Neural cell (in vitro differentiated cells): ENCODE measurements at regions not wholly inside any gene's neighbourhood (a gene's known extent, or its start where the extent isn't known, plus 50 kb on each side); places are given as distances from the start of the nearest gene placed in this dataset.

ENCODE experiments used
- H2AFZ ChIP-seq: fragments of 200-600, 300-800 bp; sonication (generic), shearing (Covaris generic); 2 replicates; pipeline ENCODE4 v1.6.0; 2014; ENCODE audit warnings: low read depth, mild to moderate bottlenecking, antibody characterized with exemption, low read length, moderate library complexity
- H3F3A ChIP-seq: fragments of 200-600 bp; shearing (Covaris generic); 2 replicates; pipeline ENCODE4 v1.6.1; 2016; ENCODE audit warnings: mild to moderate bottlenecking, moderate library complexity, mixed read lengths, antibody characterized with exemption, low read length; ENCODE audit not compliant: insufficient read depth, poor library complexity, severe bottlenecking
- H3K27ac ChIP-seq: fragments of 200-600, 300-800 bp; sonication (generic), shearing (Covaris generic); 2 replicates; pipeline ENCODE4 v1.5.1; 2014; ENCODE audit warnings: mild to moderate bottlenecking, low read length, moderate library complexity
- H3K27me3 ChIP-seq: fragments of 300-800, 200-600 bp; sonication (generic), shearing (Covaris generic); 2 replicates; pipeline ENCODE4 v1.6.0; 2014; ENCODE audit warnings: mild to moderate bottlenecking, low read depth, low read length, moderate library complexity; ENCODE audit not compliant: insufficient read depth
- H3K36me3 ChIP-seq: fragments of 300-800, 200-600 bp; sonication (generic), shearing (Covaris generic); 2 replicates; pipeline ENCODE4 v1.5.1; 2014; ENCODE audit warnings: mild to moderate bottlenecking, antibody characterized with exemption, low read length, moderate library complexity; ENCODE audit not compliant: insufficient read depth
- H3K4me2 ChIP-seq: fragments of 300-800, 200-600 bp; sonication (generic), shearing (Covaris generic); 2 replicates; pipeline ENCODE4 v1.6.0; 2014; ENCODE audit warnings: mild to moderate bottlenecking, low read length
- H3K4me3 ChIP-seq: fragments of 300-800, 200-600 bp; sonication (generic), shearing (Covaris generic); 2 replicates; pipeline ENCODE4 v1.5.1; 2014; ENCODE audit warnings: mild to moderate bottlenecking, low read length, moderate library complexity
- H3K79me2 ChIP-seq: fragments of 200-600 bp; shearing (Covaris generic); replicated peaks from 2 replicates; pipeline ENCODE4 v1.6.0; 2014; ENCODE audit warnings: mild to moderate bottlenecking, low read length, moderate library complexity; ENCODE audit not compliant: insufficient read depth
- H3K9ac ChIP-seq: fragments of 300-800, 200-600 bp; sonication (generic), shearing (Covaris generic); 2 replicates; pipeline ENCODE4 v1.6.1; 2016; ENCODE audit warnings: mild to moderate bottlenecking, low read length, mixed read lengths
- H3K9me2 ChIP-seq: fragments of 200-600 bp; shearing (Covaris generic); 2 replicates; pipeline ENCODE4 v1.6.1; 2016; ENCODE audit warnings: mild to moderate bottlenecking, low read length, mixed read lengths; ENCODE audit not compliant: insufficient read depth
- H3K9me3 ChIP-seq: fragments of 200-600, 300-800 bp; sonication (generic), shearing (Covaris generic); 2 replicates; pipeline ENCODE4 v1.6.1; 2016; ENCODE audit warnings: mild to moderate bottlenecking, mixed run types, low read length, moderate library complexity, mixed read lengths
- H4K20me1 ChIP-seq: fragments of 200-600 bp; shearing (Covaris generic); 2 replicates; pipeline ENCODE4 v1.6.1; 2016; ENCODE audit warnings: mild to moderate bottlenecking, mixed run types; ENCODE audit not compliant: insufficient read depth
- EP300 ChIP-seq: fragments of 450-650 bp; conservative IDR thresholded peaks from 2 replicates; pipeline ENCODE4 v1.6.1; 2014; ENCODE audit warnings: antibody characterized with exemption, mild to moderate bottlenecking, moderate library complexity; ENCODE audit not compliant: poor library complexity, severe bottlenecking
- EZH2 ChIP-seq: fragments of 200-600, 300-800 bp; shearing (Covaris generic), sonication (generic); IDR thresholded peaks from 2 replicates; pipeline ENCODE4 v1.6.1; 2014; ENCODE audit warnings: antibody characterized with exemption, low read length, borderline replicate concordance, mild to moderate bottlenecking; ENCODE audit not compliant: insufficient read depth, poor library complexity, severe bottlenecking
- MXI1 ChIP-seq: fragments of 450-650 bp; conservative IDR thresholded peaks from 2 replicates; pipeline ENCODE4 v1.6.1; 2014; ENCODE audit warnings: antibody characterized with exemption, mild to moderate bottlenecking; ENCODE audit not compliant: poor library complexity, severe bottlenecking
- POLR2AphosphoS5 ChIP-seq: IDR thresholded peaks from 2 replicates; pipeline ENCODE4 v1.6.1; 2012
- RAD21 ChIP-seq: fragments of 450-650 bp; conservative IDR thresholded peaks from 2 replicates; pipeline ENCODE4 v1.6.1; 2014; ENCODE audit warnings: antibody characterized with exemption, mild to moderate bottlenecking, moderate library complexity
- SMC3 ChIP-seq: fragments of 450-650 bp; conservative IDR thresholded peaks from 2 replicates; pipeline ENCODE4 v1.6.1; 2014; ENCODE audit warnings: antibody characterized with exemption, mild to moderate bottlenecking, moderate library complexity; ENCODE audit not compliant: poor library complexity
- TAF1 ChIP-seq: IDR thresholded peaks from 2 replicates; pipeline ENCODE4 v1.6.1; 2012; ENCODE audit warnings: low read depth
- TF ChIP-seq, protein P1 (sequence below): fragments of 450-650 bp; IDR thresholded peaks from 2 replicates; pipeline ENCODE4 v1.5.1; 2014; ENCODE audit warnings: antibody characterized with exemption, mild to moderate bottlenecking, moderate library complexity; ENCODE audit not compliant: poor library complexity, severe bottlenecking
- TF ChIP-seq, protein P2 (sequence below): IDR thresholded peaks from 2 replicates; pipeline ENCODE4 v1.6.1; 2012; ENCODE audit warnings: borderline replicate concordance

DNA sequence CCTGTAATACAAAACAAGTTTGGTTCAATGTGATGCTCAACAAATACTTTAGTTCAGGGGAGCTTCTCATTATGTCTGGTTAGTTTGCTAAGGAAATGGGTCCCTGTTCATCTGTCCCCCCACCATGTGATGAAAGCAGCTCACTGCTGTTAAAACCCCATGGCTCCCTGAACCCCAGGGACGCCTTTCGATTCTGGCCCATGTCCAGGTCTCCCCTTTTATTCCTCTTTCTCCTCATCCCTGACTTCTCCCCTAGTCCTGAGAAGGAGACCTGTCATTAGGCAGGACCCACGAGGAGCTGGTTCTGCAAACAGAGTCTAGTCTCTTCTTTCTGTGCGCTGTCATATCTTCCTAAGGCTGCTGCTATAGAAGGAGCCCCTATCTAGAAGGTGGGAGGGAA is 213.3 kb upstream of the OSR1 start:
- TF ChIP-seq EZH2 (no peak), POLR2AphosphoS5 (no peak), SMC3 (no peak), MXI1 (no peak), RAD21 (no peak), EP300 (no peak), TAF1 (no peak)
- TF ChIP-seq, protein P1, sequence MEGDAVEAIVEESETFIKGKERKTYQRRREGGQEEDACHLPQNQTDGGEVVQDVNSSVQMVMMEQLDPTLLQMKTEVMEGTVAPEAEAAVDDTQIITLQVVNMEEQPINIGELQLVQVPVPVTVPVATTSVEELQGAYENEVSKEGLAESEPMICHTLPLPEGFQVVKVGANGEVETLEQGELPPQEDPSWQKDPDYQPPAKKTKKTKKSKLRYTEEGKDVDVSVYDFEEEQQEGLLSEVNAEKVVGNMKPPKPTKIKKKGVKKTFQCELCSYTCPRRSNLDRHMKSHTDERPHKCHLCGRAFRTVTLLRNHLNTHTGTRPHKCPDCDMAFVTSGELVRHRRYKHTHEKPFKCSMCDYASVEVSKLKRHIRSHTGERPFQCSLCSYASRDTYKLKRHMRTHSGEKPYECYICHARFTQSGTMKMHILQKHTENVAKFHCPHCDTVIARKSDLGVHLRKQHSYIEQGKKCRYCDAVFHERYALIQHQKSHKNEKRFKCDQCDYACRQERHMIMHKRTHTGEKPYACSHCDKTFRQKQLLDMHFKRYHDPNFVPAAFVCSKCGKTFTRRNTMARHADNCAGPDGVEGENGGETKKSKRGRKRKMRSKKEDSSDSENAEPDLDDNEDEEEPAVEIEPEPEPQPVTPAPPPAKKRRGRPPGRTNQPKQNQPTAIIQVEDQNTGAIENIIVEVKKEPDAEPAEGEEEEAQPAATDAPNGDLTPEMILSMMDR: no peak
- Histone ChIP-seq H3K27ac (no peak overlapping the region), H3K9ac (no peak overlapping the region)

DNA sequence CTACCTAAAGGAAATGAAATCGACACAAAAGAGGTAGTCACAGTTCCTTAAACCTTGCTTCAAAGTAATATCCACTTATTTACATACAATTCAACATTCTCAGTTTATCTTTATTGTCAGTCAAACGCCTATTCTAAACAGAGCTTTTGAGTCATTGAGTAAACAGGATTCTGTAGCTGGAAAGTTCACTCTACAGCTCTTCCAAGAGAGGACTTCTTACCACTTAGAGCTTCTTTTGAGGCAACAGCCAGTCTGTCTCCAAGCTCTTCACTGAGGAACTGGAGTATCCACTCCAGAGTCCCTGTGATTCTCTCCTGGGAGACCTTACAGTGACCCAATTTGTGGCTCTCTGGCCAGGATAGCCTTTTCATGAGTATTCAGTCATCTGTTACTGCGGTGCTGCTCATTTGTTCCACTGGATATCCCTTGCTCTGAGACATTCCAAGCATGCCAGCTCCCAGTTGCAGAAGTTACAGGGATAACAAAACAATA is 210.9 kb upstream of the OSR1 start:
- Histone ChIP-seq H3K9me3 (no peaks in the 10 kb centered on the region), H3K4me3 (no peak overlapping the region), H3F3A (no peaks in the 10 kb centered on the region), H3K27me3 (no peaks in the 10 kb centered on the region), H4K20me1 (no peaks in the 10 kb centered on the region), H3K9ac (no peak overlapping the region), H3K79me2 (no peaks in the 10 kb centered on the region), H3K36me3 (no peaks in the 10 kb centered on the region), H2AFZ (no peak overlapping the region), H3K4me2 (no peak overlapping the region), H3K27ac (no peak overlapping the region), H3K9me2 (no peaks in the 10 kb centered on the region)
- TF ChIP-seq EZH2 (no peak), EP300 (no peak), POLR2AphosphoS5 (no peak), SMC3 (no peak), RAD21 (no peak), TAF1 (no peak), MXI1 (no peak)
- TF ChIP-seq, protein P2, sequence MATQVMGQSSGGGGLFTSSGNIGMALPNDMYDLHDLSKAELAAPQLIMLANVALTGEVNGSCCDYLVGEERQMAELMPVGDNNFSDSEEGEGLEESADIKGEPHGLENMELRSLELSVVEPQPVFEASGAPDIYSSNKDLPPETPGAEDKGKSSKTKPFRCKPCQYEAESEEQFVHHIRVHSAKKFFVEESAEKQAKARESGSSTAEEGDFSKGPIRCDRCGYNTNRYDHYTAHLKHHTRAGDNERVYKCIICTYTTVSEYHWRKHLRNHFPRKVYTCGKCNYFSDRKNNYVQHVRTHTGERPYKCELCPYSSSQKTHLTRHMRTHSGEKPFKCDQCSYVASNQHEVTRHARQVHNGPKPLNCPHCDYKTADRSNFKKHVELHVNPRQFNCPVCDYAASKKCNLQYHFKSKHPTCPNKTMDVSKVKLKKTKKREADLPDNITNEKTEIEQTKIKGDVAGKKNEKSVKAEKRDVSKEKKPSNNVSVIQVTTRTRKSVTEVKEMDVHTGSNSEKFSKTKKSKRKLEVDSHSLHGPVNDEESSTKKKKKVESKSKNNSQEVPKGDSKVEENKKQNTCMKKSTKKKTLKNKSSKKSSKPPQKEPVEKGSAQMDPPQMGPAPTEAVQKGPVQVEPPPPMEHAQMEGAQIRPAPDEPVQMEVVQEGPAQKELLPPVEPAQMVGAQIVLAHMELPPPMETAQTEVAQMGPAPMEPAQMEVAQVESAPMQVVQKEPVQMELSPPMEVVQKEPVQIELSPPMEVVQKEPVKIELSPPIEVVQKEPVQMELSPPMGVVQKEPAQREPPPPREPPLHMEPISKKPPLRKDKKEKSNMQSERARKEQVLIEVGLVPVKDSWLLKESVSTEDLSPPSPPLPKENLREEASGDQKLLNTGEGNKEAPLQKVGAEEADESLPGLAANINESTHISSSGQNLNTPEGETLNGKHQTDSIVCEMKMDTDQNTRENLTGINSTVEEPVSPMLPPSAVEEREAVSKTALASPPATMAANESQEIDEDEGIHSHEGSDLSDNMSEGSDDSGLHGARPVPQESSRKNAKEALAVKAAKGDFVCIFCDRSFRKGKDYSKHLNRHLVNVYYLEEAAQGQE: no peak
- TF ChIP-seq, protein P1: no peak

More for the DNA sequence above, 213.3 kb upstream of the OSR1 start:
- H3K79me2 ChIP-seq: no peaks in the 10 kb centered on the region
- no peaks in the 10 kb centered on the region for H3F3A ChIP-seq
- no peaks in the 10 kb centered on the region for H3K9me3 ChIP-seq
- H3K4me2 ChIP-seq: no peak overlapping the region
- no peaks in the 10 kb centered on the region for H4K20me1 ChIP-seq
- no peak overlapping the region for H2AFZ ChIP-seq
- H3K4me3 ChIP-seq: no peak overlapping the region
- H3K27me3 ChIP-seq: no peaks in the 10 kb centered on the region
- no peaks in the 10 kb centered on the region for H3K9me2 ChIP-seq
- no peaks in the 10 kb centered on the region for H3K36me3 ChIP-seq
